ENCODE measurements at regions not wholly inside any gene's neighbourhood (a gene's known extent, or its start where the extent isn't known, plus 50 kb on each side); places are given as distances from the start of the nearest gene placed in this dataset.

DNA sequence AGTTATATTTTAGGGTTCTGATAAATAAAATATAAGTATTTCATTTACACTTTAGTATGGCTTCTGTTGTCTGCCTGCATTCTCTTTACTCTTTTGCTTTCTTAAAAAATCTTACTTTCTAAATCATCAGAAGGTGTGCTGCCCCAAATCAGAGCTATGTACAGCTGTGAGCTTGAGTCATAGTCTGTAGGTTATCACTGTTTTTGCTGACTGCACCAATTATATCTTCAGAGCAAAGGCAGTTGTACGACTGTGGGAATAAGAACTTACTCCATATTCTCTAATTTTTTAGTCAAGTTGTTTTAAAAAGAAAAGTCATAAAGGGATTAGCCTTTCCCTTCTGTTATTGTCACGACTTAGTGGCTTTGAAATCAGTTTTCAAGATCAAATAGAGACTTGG is 1649.0 kb downstream of the HACE1 start:
- TF ChIP-seq, protein P1, sequence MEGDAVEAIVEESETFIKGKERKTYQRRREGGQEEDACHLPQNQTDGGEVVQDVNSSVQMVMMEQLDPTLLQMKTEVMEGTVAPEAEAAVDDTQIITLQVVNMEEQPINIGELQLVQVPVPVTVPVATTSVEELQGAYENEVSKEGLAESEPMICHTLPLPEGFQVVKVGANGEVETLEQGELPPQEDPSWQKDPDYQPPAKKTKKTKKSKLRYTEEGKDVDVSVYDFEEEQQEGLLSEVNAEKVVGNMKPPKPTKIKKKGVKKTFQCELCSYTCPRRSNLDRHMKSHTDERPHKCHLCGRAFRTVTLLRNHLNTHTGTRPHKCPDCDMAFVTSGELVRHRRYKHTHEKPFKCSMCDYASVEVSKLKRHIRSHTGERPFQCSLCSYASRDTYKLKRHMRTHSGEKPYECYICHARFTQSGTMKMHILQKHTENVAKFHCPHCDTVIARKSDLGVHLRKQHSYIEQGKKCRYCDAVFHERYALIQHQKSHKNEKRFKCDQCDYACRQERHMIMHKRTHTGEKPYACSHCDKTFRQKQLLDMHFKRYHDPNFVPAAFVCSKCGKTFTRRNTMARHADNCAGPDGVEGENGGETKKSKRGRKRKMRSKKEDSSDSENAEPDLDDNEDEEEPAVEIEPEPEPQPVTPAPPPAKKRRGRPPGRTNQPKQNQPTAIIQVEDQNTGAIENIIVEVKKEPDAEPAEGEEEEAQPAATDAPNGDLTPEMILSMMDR (IDR thresholded peaks at IDR 0.05) = no peak
- TF ChIP-seq EP300 (IDR thresholded peaks at IDR 0.05) (no peak), POLR2A (IDR thresholded peaks at IDR 0.05) (no peak), POLR2AphosphoS5 (IDR thresholded peaks at IDR 0.05) (no peak)
- no peak overlapping the region for H3K4me3 ChIP-seq
- H3K9me3 ChIP-seq = no peaks in the 10 kb centered on the region
- intact Hi-C loops (cut with DNase I; ENCODE audit: low total_unique reads) = no loop called here
- H3K4me1 ChIP-seq = no peaks in the 10 kb centered on the region
- H3K27ac ChIP-seq = no peak overlapping the region
- no peaks in the 10 kb centered on the region for H3K27me3 ChIP-seq
- WGBS, 5 donors = 24 to 31% (median 27%) methylated on average over 2 of the region's 2 CpGs
- no peak for DNase-seq
- H3K36me3 ChIP-seq = no peaks in the 10 kb centered on the region

GRCh38 chr6:103198386-103198785 is 1661.3 kb downstream of the HACE1 start:
- TF ChIP-seq POLR2A (IDR thresholded peaks at IDR 0.05) = no peak
- intact Hi-C loops (cut with DNase I; ENCODE audit: low total_unique reads) = no loop called here
- H3K27ac ChIP-seq = no peak overlapping the region
- no peak overlapping the region for H3K4me3 ChIP-seq
- H3K4me1 ChIP-seq = no peaks in the 10 kb centered on the region
- WGBS, 5 donors = 56 to 70% (median 65%) methylated on average over 6 of the region's 6 CpGs
- no peaks in the 10 kb centered on the region for H3K9me3 ChIP-seq
- H3K27me3 ChIP-seq = no peaks in the 10 kb centered on the region
- no peaks in the 10 kb centered on the region for H3K36me3 ChIP-seq
- no peak for DNase-seq

DNA sequence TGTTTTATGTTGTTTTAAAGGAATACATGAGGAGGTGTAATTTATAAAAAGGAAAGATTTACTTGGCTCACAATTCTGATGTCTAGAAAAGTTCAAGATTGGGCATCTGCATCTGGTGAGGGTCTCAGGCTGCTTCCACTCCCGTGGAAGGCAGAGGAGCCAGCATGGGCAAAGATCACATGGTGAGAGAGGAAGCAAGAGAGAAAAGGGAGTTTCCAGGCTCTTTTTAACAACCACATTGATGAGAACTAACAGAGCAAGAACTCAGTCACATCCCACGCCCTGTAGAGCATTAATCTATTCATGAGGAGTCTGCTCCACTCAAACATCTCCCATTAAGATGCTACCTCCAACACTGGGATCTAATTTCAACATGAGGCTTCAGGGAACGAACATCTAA is 1666.3 kb downstream of the HACE1 start:
- TF ChIP-seq, protein P1 (IDR thresholded peaks at IDR 0.05) = no peak
- TF ChIP-seq POLR2A (IDR thresholded peaks at IDR 0.05) = no peak
- TF ChIP-seq EP300 (IDR thresholded peaks at IDR 0.05) = no peak
- no peak for TF ChIP-seq POLR2AphosphoS5 (IDR thresholded peaks at IDR 0.05)
- no peak for DNase-seq
- Histone ChIP-seq H3K27ac (no peak overlapping the region), H3K4me1 (no peaks in the 10 kb centered on the region), H3K27me3 (no peaks in the 10 kb centered on the region), H3K36me3 (no peaks in the 10 kb centered on the region), H3K9me3 (no peaks in the 10 kb centered on the region), H3K4me3 (no peak overlapping the region)
- intact Hi-C loops (cut with DNase I; ENCODE audit: low total_unique reads) = no loop called here
- WGBS, 5 donors = 48 to 66% (median 54%) methylated on average over 3 of the region's 3 CpGs

DNA sequence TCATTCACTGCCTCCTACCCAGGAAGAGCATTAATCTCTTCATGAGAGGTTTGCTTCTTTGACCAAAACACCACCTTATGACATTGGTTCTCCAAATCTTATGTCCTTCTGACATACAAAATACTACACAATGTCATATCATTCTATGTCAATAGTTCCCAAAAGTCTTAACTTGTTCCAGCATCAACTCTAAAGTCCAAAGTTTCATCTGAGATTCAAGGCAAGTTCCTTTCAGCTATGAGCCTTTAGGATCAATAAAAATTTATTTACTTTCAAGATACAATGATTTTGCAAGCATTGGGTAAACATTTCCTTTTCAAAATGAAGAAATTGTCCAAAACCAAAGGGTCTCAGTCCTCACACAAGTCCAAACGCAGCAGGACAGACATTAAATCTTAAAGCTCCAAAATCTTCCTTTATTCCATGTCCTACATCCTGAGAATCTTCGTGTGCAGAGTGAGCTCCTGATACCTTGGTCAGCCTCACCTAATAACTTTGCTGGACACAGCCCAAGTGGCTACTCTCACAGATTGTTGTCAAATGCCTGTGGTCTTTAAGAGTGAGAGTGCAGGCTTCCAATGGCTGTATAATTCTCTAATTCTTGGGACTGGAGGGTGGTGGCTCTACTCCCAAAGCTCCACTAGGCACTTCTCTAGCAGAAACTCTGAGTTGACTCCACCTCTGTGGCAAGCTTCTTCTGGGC is 1668.2 kb downstream of the HACE1 start:
- Histone ChIP-seq H3K4me1 (no peaks in the 10 kb centered on the region), H3K4me3 (no peak overlapping the region), H3K9me3 (no peaks in the 10 kb centered on the region), H3K27ac (no peak overlapping the region), H3K36me3 (no peaks in the 10 kb centered on the region), H3K27me3 (no peaks in the 10 kb centered on the region)
- intact Hi-C loops (cut with DNase I; ENCODE audit: low total_unique reads) = no loop called here
- 36 to 61% (median 44%) methylated on average over 2 of the region's 2 CpGs for WGBS, 5 donors
- no peak for TF ChIP-seq POLR2A (IDR thresholded peaks at IDR 0.05)
- TF ChIP-seq, protein P1 (IDR thresholded peaks at IDR 0.05) = no peak
- TF ChIP-seq POLR2AphosphoS5 (IDR thresholded peaks at IDR 0.05) = no peak
- no peak for TF ChIP-seq EP300 (IDR thresholded peaks at IDR 0.05)
- DNase-seq = no peak

DNA sequence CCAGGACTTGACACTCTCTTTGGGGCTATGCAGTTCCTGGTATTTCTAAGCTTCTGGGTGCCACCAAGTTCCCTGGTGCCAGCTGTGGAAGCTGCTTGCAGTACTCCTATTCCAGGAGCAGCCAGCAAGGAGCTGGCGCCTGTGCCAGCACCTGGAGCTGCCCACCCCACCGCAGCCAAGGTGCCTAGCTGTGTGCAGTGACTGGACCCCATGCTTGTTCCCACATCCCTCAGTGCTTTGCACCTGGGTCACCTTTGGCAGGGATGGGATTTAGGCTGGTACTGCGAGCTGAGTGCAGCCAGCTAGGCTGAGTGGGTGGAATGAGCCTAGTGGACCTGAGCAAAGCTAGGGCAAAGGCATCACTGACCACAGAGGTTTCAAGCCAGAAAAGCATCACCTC is 1674.9 kb downstream of the HACE1 start:
- H3K4me3 ChIP-seq = no peak overlapping the region
- no peaks in the 10 kb centered on the region for H3K9me3 ChIP-seq
- no peak for DNase-seq
- no peaks in the 10 kb centered on the region for H3K36me3 ChIP-seq
- no peaks in the 10 kb centered on the region for H3K4me1 ChIP-seq
- TF ChIP-seq, protein P1 (IDR thresholded peaks at IDR 0.05) = no peak
- no peak for TF ChIP-seq POLR2A (IDR thresholded peaks at IDR 0.05)
- TF ChIP-seq POLR2AphosphoS5 (IDR thresholded peaks at IDR 0.05) = no peak
- TF ChIP-seq EP300 (IDR thresholded peaks at IDR 0.05) = no peak
- intact Hi-C loops (cut with DNase I; ENCODE audit: low total_unique reads) = no loop called here
- 65 to 88% (median 80%) methylated on average over 3 of the region's 3 CpGs for WGBS, 5 donors
- H3K27me3 ChIP-seq = no peaks in the 10 kb centered on the region
- no peak overlapping the region for H3K27ac ChIP-seq
